AG10803 (cell line): ENCODE measurements at regions not wholly inside any gene's neighbourhood (a gene's known extent, or its start where the extent isn't known, plus 50 kb on each side); places are given as distances from the start of the nearest gene placed in this dataset.

Experiments used
- DNase-seq: peaks from one replicate; pipeline ENCODE4 v3.0.0; 2010; ENCODE audit warnings: low read depth
- H3K4me3 ChIP-seq: 2 replicates; pipeline ENCODE4 v1.5.1; 2011; ENCODE audit warnings: mild to moderate bottlenecking, low read length, control low read depth
- TF ChIP-seq, protein P1 (sequence below): conservative IDR thresholded peaks from 2 replicates; pipeline ENCODE4 v1.5.1; 2011; ENCODE audit warnings: mild to moderate bottlenecking, low read length, control low read depth, inconsistent platforms

DNA sequence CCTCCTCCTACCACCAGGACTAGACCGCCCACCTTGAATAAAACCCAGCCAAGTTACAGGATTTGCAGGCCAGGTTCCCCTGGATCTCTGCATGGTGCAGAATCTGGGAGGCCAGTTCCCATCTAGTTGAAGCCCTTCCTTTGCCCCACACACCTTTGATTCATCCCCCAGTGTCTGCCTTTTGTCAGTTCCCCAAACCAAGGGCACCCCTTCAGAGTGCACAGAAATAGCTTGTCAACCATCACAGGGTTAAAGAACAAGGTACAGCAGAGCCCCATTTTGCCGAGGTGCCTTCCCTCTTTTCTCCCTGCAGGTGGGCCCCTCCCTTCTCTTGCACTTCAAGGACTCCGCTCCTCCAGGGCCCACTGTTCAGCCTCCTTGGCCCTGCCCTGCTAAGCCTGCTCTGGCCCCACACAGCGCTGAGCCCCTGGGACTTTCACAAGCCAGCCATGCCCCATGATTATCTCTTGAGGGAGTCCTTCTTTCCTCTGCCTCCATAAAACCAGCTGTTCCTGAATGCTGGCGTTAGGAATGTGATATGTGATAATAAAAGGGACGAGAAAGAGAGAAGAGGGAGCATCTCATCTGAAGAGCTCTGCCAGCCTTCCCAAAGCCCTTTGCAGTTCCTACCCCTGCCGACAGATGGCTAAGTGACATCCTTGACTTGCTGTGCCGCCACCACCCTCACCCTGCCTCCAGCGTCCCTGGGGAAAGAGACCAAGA lies 280.3 kb downstream of the CDC5L start:
- no peak for DNase-seq
- TF ChIP-seq, protein P1, sequence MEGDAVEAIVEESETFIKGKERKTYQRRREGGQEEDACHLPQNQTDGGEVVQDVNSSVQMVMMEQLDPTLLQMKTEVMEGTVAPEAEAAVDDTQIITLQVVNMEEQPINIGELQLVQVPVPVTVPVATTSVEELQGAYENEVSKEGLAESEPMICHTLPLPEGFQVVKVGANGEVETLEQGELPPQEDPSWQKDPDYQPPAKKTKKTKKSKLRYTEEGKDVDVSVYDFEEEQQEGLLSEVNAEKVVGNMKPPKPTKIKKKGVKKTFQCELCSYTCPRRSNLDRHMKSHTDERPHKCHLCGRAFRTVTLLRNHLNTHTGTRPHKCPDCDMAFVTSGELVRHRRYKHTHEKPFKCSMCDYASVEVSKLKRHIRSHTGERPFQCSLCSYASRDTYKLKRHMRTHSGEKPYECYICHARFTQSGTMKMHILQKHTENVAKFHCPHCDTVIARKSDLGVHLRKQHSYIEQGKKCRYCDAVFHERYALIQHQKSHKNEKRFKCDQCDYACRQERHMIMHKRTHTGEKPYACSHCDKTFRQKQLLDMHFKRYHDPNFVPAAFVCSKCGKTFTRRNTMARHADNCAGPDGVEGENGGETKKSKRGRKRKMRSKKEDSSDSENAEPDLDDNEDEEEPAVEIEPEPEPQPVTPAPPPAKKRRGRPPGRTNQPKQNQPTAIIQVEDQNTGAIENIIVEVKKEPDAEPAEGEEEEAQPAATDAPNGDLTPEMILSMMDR: peak; percentile 45
- H3K4me3 ChIP-seq: no peak overlapping the region

DNA sequence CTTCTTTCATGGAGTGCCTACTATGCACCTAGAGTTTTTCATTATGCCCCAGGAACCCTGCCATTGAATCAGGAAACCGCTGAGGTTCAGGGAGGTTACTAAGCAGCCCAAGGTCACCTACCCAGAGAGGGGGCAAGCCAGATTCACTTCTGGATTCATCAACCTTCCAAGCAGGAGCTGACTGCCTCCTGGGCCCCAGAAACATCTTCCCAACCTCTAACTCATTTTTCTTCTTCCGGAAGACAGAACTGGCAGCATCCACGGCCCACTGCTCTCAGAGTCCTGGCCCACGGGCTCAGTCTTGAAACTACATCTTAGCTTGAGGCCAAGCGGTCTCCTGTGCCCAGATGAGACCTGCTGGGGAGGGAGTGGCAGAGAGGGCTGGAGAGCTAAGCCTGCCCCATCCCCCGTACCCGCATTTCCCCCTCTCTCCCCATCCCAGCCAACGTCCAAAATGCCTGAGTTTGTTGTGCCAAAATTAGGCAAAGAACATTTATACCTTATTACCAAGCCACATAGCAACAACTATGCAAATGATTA lies 281.0 kb downstream of the CDC5L start:
- no peak overlapping the region for H3K4me3 ChIP-seq
- DNase-seq: no peak
- TF ChIP-seq, protein P1: no peak

DNA sequence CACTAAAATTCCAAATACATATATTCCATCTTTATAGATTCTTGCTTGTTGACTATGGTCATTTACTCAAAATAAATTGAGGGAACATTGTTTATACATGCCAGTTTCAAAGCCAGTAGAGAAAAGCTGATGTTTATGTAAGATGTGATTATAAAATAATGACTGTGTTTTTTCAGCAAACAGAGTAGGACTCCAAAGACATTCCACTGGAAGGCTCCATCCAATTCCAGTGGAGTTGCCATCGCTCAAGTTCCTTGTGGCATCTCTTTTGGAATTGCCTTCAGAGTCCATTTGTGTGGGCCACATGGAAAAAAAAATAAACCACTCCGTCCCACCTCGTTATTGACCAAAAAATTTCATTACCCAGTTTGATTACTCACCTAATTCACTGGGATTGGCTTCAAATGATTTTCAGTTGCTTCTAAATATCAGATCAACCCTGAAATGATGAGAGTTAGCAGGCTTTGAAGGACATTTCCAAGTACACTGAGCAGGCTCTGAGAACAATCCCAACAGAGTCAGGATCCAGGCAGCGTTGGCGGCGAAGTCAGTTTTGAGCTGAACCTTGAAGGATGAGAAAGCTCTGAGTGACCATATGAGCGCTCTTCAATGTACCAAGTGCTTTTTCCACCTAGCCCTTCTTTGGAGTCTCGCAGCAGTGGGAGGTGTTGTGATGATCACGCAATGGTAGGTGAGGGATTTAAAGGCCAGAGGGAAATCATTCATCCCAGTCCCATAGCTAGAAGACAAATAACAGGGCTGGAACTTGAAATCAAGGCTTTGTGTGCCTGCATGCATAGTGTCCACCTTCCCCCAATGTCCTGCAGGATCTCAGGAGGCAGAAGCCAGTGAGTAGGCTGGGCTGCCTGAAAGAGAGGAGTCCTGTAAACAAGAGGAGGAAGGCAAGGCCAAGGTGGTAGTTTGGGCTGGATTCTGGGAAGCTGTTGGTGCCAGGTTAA lies 281.7 kb downstream of the CDC5L start:
- TF ChIP-seq, protein P1: no peak
- H3K4me3 ChIP-seq: no peak overlapping the region
- no peak for DNase-seq

DNA sequence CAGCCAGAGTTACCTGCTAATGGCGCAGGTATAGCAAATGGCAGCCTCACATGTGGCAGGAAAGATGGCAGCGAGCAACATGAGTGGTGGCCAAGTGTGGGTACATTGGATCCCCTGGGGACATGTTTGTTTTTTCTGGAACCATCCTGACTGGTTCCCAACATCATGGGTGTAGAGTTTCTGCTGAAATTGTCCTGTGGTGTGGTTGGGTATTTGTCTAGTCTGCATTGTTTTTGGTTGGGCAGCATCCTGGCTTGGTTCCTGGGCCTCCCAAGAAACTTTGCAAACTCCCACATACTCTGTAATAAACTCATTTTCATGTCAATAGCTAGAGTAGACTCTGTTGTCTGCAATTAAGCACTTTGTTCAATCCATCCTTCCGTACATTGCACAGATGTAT lies 282.6 kb downstream of the CDC5L start:
- no peak for DNase-seq
- no peak overlapping the region for H3K4me3 ChIP-seq
- TF ChIP-seq, protein P1: no peak

DNA sequence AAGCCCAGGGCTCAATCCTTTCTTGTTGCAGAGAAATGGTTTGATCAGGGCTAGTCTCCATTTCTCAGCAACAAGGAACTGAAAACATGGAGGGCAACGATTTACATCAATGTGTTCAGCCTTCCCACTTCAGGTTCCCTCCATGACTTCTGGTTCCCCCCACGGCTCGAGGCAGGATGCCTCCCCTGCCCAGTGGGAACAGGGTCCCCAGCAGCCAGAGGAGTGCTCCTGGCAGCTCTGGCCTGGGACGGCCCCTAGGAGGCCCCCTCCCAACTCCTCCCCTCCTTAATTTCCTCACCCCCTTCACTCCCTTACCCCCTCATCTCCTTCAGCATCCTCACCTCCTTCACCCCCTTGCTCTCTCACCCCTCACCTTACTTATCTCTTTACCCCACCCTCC lies 283.8 kb downstream of the CDC5L start:
- TF ChIP-seq, protein P1: no peak
- no peak for DNase-seq
- no peak overlapping the region for H3K4me3 ChIP-seq

DNA sequence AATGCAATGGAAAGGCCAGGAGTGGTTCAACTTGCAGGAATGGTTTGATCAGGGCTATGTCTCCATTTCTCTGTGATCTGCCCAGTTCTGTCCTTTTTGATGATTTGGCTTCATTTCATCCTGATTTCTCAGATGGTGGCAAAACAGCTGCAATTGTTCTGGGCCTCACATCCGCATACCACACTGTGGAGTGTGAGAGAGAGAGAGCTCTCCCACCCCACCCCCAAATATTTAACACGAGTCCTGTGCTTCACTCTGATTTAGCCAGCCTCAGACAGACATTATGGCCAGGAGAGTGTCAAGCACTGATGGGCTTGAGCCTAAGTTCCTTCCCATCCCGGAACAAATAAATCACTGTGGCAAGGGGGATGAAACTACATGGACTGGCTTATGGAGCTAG lies 284.6 kb downstream of the CDC5L start:
- H3K4me3 ChIP-seq: no peak overlapping the region
- TF ChIP-seq, protein P1: no peak
- DNase-seq: peak; percentile 72
